B cell (primary cell): ENCODE measurements at regions not wholly inside any gene's neighbourhood (a gene's known extent, or its start where the extent isn't known, plus 50 kb on each side); places are given as distances from the start of the nearest gene placed in this dataset.

ENCODE experiments used
- ATAC-seq: fragments of 200-7000 bp; cut with Tn5 transposase; one replicate; pipeline ENCODE4 v1.10.0; 2021; ENCODE audit warnings: low read depth, mild to moderate bottlenecking, moderate number of reproducible peaks, moderate library complexity
- CTCF ChIA-PET: fragments of 350-600 bp; sonication (Branson Sonifier 250); formaldehyde crosslinking; loops from one replicate; lab custom pipeline; 2021; ENCODE audit warnings: antibody characterized with exemption, inconsistent platforms; lab: Charles Lee
- POLR2A ChIA-PET: fragments of 350-600 bp; sonication (Branson Sonifier 250); formaldehyde crosslinking; loops from one replicate; lab custom pipeline; 2021; ENCODE audit warnings: antibody characterized with exemption; lab: Charles Lee
- DNase-seq: peaks from one replicate; pipeline ENCODE4 v3.0.0; 2013
- H2AFZ ChIP-seq: 2 replicates; pipeline ENCODE4 v1.6.1; 2012; ENCODE audit warnings: mild to moderate bottlenecking, low read depth, low read length; ENCODE audit not compliant: insufficient read depth, poor library complexity, severe bottlenecking
- H3K27ac ChIP-seq, 2 donors: 1 replicate in 1 of 2; 2 replicates in 1 of 2; pipeline ENCODE4 v1.5.1; 2012 to 2013; ENCODE audit warnings: low read length in 2 of 2, mild to moderate bottlenecking in 2 of 2, moderate library complexity in 1 of 2
- H3K27me3 ChIP-seq, 4 experiments: fragments of 200-600 bp in 1 of 4; sonication (generic) in 1 of 4; replicated peaks in 1 of 4; 1 replicate in 2 of 4; 2 replicates in 2 of 4; pipeline versions ENCODE4 v1.6.1 to v1.7.0; 2013 to 2016; ENCODE audit warnings: low read length in 3 of 4, mild to moderate bottlenecking in 2 of 4, mixed read lengths in 1 of 4, moderate library complexity in 1 of 4; ENCODE audit not compliant: insufficient read depth in 4 of 4, control insufficient read depth in 3 of 4; ENCODE audit errors: control extremely low read depth in 1 of 4
- H3K36me3 ChIP-seq, 2 experiments: replicated peaks in 1 of 2; 1 replicate in 1 of 2; 2 replicates in 1 of 2; pipeline versions ENCODE4 v1.6.1 to v1.7.1; 2013; ENCODE audit warnings: low read length in 1 of 2; ENCODE audit not compliant: insufficient read depth in 2 of 2, control insufficient read depth in 1 of 2; ENCODE audit errors: control extremely low read depth in 1 of 2, extremely low read depth in 1 of 2
- H3K4me1 ChIP-seq, 2 donors: fragments of 200-600 bp in 1 of 2; sonication (generic) in 1 of 2; 1 replicate in 1 of 2; 2 replicates in 1 of 2; pipeline versions ENCODE4 v1.5.1 to v1.6.1; 2013 to 2017; ENCODE audit warnings: low read length in 2 of 2; ENCODE audit not compliant: control insufficient read depth in 2 of 2, insufficient read depth in 2 of 2
- H3K4me2 ChIP-seq: replicated peaks from 2 replicates; pipeline ENCODE3; 2012; ENCODE audit warnings: mild to moderate bottlenecking, low read depth, low read length; ENCODE audit not compliant: poor library complexity, severe bottlenecking
- H3K4me3 ChIP-seq, 5 experiments: fragments of 200-600 bp in 1 of 5; sonication (generic) in 1 of 5; 1 replicate in 3 of 5; 2 replicates in 2 of 5; pipeline versions ENCODE4 v1.5.1 to v1.7.0; 2011 to 2016; ENCODE audit warnings: low read length in 4 of 5, mild to moderate bottlenecking in 4 of 5, low read depth in 2 of 5, control low read depth in 1 of 5, moderate library complexity in 1 of 5; ENCODE audit not compliant: insufficient read depth in 1 of 5; ENCODE audit errors: control extremely low read depth in 1 of 5, extremely low read depth in 1 of 5
- H3K79me2 ChIP-seq: fragments of 200-600 bp; sonication (generic); one replicate; pipeline ENCODE4 v1.6.0; 2016; ENCODE audit warnings: low read length; ENCODE audit not compliant: control insufficient read depth, insufficient read depth
- H3K9ac ChIP-seq: fragments of 200-600 bp; sonication (generic); 2 replicates; pipeline ENCODE4 v1.6.1; 2017; ENCODE audit warnings: mild to moderate bottlenecking, low read length, moderate library complexity
- H3K9me3 ChIP-seq, 3 donors: one replicate each; pipeline versions ENCODE4 v1.6.1 to v1.7.1; 2013; ENCODE audit warnings: low read length in 2 of 3; ENCODE audit not compliant: control insufficient read depth in 2 of 3, insufficient read depth in 1 of 3; ENCODE audit errors: control extremely low read depth in 1 of 3
- H4K20me1 ChIP-seq: 2 replicates; pipeline ENCODE4 v1.6.0; 2012; ENCODE audit warnings: mild to moderate bottlenecking, low read length; ENCODE audit not compliant: insufficient read depth, control insufficient read depth, poor library complexity, severe bottlenecking
- H3K27ac Mint-ChIP-seq: one replicate; pipeline ENCODE4 v1.8.0; 2021; ENCODE audit warnings: mixed read lengths
- H3K27me3 Mint-ChIP-seq: one replicate; pipeline ENCODE4 v1.8.0; 2021; ENCODE audit warnings: mixed read lengths
- H3K4me1 Mint-ChIP-seq: one replicate; pipeline ENCODE4 v1.8.0; 2021; ENCODE audit warnings: mixed read lengths
- H3K4me3 Mint-ChIP-seq: one replicate; pipeline ENCODE4 v1.8.0; 2021; ENCODE audit warnings: mixed read lengths
- H3K9me3 Mint-ChIP-seq: one replicate; pipeline ENCODE4 v1.8.0; 2022; ENCODE audit warnings: mixed read lengths; ENCODE audit not compliant: insufficient read depth
- EZH2 ChIP-seq: IDR thresholded peaks from 2 replicates; pipeline ENCODE4 v1.6.1; 2012; ENCODE audit warnings: borderline replicate concordance, low read depth, mild to moderate bottlenecking, moderate library complexity, low read length; ENCODE audit not compliant: insufficient read depth, poor library complexity, severe bottlenecking
- WGBS: methylation state at CpG from one replicate; pipeline ENCODE4 v1.1.5; 2013; ENCODE audit warnings: missing lambda C conversion rate; ENCODE audit not compliant: insufficient coverage; 5-methylcytosine and 5-hydroxymethylcytosine counted together
- intact Hi-C: fragments of 100-400 bp; cut with micrococcal nuclease; formaldehyde crosslinking; loops from one replicate; pipeline ENCODE4 v1.10.0; 2022
- TF ChIP-seq, protein P1 (sequence below): fragments of 200-600 bp; IDR thresholded peaks from one replicate; pipeline ENCODE4 v1.8.0; 2022; ENCODE audit warnings: antibody characterized with exemption, mild to moderate bottlenecking

DNA sequence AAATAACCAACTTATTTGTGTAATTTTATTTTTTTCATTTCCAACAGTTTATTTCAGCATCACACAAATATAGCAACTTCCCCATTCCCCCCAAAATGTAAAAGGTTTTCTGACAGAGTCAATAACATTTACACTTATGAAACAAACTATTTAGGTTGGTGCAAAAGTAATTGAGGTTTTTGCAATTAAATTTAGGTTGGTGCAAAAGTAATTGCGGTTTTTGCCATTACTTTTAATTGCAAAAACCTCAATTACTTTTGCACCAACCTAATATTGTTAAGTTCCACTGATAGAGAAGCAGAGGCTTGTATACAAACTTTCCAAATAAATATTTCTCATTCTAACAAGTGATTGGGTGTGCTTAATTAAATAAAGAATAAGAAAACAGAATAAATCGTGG, 270.9 kb upstream of the DUSP10 start:
- Histone ChIP-seq H3K4me3 (no peak overlapping the region), H3K4me2 (no peak overlapping the region), H3K36me3 (no peaks in the 10 kb centered on the region), H3K9me3 (no peaks in the 10 kb centered on the region), H3K79me2 (no peaks in the 10 kb centered on the region), H2AFZ (no peak overlapping the region), H3K27me3 (no peaks in the 10 kb centered on the region), H3K9ac (no peak overlapping the region), H3K4me1 (peaks cover 0 to 4% of the 10 kb centered on the region in 2 donors), H3K27ac (no peak overlapping the region), H4K20me1 (no peaks in the 10 kb centered on the region)
- ChIA-PET POLR2A (no interaction called here), CTCF (interaction anchor here (2.1 kb wide), 1 partner anchor 534 kb away, joined by 10 read pairs; no protein-coding TSS in a partner anchor)
- H3K4me1 Mint-ChIP-seq, result no peaks in the 10 kb centered on the region
- intact Hi-C loops, result no loop called here
- H3K4me3 Mint-ChIP-seq, result no peak overlapping the region
- TF ChIP-seq EZH2, result no peak
- TF ChIP-seq, protein P1, sequence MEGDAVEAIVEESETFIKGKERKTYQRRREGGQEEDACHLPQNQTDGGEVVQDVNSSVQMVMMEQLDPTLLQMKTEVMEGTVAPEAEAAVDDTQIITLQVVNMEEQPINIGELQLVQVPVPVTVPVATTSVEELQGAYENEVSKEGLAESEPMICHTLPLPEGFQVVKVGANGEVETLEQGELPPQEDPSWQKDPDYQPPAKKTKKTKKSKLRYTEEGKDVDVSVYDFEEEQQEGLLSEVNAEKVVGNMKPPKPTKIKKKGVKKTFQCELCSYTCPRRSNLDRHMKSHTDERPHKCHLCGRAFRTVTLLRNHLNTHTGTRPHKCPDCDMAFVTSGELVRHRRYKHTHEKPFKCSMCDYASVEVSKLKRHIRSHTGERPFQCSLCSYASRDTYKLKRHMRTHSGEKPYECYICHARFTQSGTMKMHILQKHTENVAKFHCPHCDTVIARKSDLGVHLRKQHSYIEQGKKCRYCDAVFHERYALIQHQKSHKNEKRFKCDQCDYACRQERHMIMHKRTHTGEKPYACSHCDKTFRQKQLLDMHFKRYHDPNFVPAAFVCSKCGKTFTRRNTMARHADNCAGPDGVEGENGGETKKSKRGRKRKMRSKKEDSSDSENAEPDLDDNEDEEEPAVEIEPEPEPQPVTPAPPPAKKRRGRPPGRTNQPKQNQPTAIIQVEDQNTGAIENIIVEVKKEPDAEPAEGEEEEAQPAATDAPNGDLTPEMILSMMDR, result no peak
- H3K27me3 Mint-ChIP-seq, result no peaks in the 10 kb centered on the region
- no peak for ATAC-seq
- H3K9me3 Mint-ChIP-seq, result no peaks in the 10 kb centered on the region
- WGBS, result no CpG with 5 or more reads among the region's 2 CpGs
- H3K27ac Mint-ChIP-seq, result no peak overlapping the region
- no peak for DNase-seq

DNA sequence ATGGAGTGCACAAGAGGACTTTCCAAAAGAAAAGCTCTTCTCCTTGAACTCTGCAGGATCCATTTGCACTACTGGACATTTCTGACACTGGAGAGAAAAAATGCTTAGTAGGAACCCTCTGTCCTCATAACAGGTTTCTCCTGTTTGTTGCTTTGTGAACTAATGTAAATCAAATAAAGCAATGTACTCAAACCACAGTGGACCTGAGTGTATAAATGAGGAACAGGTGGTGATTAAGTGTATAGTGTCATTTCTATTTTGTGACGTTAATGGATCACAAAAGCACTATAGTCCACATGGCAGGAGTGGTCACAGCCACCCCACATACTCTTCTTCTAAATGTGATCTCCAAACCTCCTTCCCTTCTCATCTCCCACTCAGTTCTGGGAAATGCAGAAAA, 268.4 kb upstream of the DUSP10 start:
- Mint-ChIP-seq H3K4me1 (no peaks in the 10 kb centered on the region), H3K27me3 (no peaks in the 10 kb centered on the region), H3K9me3 (no peaks in the 10 kb centered on the region), H3K4me3 (no peak overlapping the region), H3K27ac (no peak overlapping the region)
- Histone ChIP-seq H3K9me3 (no peaks in the 10 kb centered on the region), H3K9ac (no peak overlapping the region), H3K4me1 (peaks cover 0 to 4% of the 10 kb centered on the region in 2 donors), H3K36me3 (no peaks in the 10 kb centered on the region), H3K4me3 (no peak overlapping the region), H3K4me2 (no peak overlapping the region), H4K20me1 (no peaks in the 10 kb centered on the region), H3K79me2 (no peaks in the 10 kb centered on the region), H3K27me3 (no peaks in the 10 kb centered on the region), H3K27ac (no peak overlapping the region), H2AFZ (no peak overlapping the region)
- no CpG with 5 or more reads among the region's 1 CpG for WGBS
- TF ChIP-seq, protein P1, result no peak
- TF ChIP-seq EZH2, result no peak
- ATAC-seq (no peak), DNase-seq (no peak)
- ChIA-PET POLR2A (no interaction called here), CTCF (interaction anchor here (0.6 to 4.8 kb wide), 14 partner anchors 17 to 579 kb away, joined by 3 to 111 read pairs (median 3); partner anchors contain the start of gene DUSP10)
- intact Hi-C loops, result no loop called here
